VCaP (cell line): ENCODE measurements at regions not wholly inside any gene's neighbourhood (a gene's known extent, or its start where the extent isn't known, plus 50 kb on each side); places are given as distances from the start of the nearest gene placed in this dataset.

Experiments
- H3K27ac ChIP-seq: fragments of 450-650 bp; 2 replicates; pipeline ENCODE4 v1.5.1; 2017
- TF ChIP-seq, protein P1 (sequence below): fragments of 450-650 bp; conservative IDR thresholded peaks from 2 replicates; pipeline ENCODE4 v1.5.1; 2017; ENCODE audit warnings: mild to moderate bottlenecking, moderate library complexity

GRCh38 chr9:6703898-6704639 lies 53.7 kb upstream of the KDM4C start:
- TF ChIP-seq, protein P1, sequence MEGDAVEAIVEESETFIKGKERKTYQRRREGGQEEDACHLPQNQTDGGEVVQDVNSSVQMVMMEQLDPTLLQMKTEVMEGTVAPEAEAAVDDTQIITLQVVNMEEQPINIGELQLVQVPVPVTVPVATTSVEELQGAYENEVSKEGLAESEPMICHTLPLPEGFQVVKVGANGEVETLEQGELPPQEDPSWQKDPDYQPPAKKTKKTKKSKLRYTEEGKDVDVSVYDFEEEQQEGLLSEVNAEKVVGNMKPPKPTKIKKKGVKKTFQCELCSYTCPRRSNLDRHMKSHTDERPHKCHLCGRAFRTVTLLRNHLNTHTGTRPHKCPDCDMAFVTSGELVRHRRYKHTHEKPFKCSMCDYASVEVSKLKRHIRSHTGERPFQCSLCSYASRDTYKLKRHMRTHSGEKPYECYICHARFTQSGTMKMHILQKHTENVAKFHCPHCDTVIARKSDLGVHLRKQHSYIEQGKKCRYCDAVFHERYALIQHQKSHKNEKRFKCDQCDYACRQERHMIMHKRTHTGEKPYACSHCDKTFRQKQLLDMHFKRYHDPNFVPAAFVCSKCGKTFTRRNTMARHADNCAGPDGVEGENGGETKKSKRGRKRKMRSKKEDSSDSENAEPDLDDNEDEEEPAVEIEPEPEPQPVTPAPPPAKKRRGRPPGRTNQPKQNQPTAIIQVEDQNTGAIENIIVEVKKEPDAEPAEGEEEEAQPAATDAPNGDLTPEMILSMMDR: no peak
- peak overlapping the region; percentile 72 for H3K27ac ChIP-seq

GRCh38 chr9:6702707-6703106 lies 55.1 kb upstream of the KDM4C start:
- H3K27ac ChIP-seq: no peak overlapping the region
- TF ChIP-seq, protein P1: no peak

GRCh38 chr9:6696178-6696577 lies 50.6 kb upstream of the GLDC start:
- H3K27ac ChIP-seq: no peak overlapping the region
- TF ChIP-seq, protein P1: no peak

DNA sequence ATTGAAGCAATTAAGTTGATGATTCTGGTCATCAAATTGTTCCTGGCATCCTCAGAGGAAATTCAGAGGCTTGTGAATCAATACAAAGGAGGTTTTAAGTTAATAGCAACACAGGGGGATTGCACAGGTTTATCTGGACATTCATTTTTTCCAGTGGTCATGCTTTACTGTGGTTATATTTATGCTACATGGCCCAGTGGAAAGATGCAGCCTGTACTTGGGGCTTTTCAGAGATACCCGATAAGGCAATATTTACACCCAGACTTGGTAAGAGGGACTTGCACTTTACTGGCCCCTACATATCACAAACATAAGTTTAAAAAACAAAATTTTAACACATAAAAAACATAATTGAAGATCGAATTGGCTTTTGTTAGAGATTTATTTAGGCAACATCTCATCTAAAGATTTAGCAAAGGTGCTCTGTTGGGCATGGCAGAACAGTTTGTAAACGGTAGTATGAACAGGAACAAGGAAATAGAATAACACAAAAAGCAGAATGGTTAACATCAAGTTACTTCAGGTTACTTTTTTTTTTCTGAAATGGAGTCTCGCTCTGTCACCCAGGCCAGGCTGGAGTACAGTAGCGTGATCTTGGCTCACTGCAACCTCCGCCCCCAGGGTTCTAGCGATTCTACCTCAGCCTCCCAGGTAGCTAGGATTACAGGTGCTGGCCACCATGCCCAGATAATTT lies 49.7 kb upstream of the GLDC start:
- no peak overlapping the region for H3K27ac ChIP-seq
- TF ChIP-seq, protein P1: no peak
